PC-3 (cell line): ENCODE measurements at regions not wholly inside any gene's neighbourhood (a gene's known extent, or its start where the extent isn't known, plus 50 kb on each side); places are given as distances from the start of the nearest gene placed in this dataset.

ENCODE experiments used
- EZH2 ChIP-seq: fragments of 300-600 bp; sonication (generic); IDR thresholded peaks from one replicate; pipeline ENCODE4 v1.6.1; 2017; ENCODE audit warnings: antibody characterized with exemption, mild to moderate bottlenecking, low read length; ENCODE audit not compliant: unreplicated experiment
- TF ChIP-seq, protein P1 (sequence below): fragments of 300-600 bp; sonication (generic); conservative IDR thresholded peaks from 2 replicates; pipeline ENCODE4 v1.5.1; 2017; ENCODE audit warnings: antibody characterized with exemption, low read depth, mild to moderate bottlenecking, low read length

DNA sequence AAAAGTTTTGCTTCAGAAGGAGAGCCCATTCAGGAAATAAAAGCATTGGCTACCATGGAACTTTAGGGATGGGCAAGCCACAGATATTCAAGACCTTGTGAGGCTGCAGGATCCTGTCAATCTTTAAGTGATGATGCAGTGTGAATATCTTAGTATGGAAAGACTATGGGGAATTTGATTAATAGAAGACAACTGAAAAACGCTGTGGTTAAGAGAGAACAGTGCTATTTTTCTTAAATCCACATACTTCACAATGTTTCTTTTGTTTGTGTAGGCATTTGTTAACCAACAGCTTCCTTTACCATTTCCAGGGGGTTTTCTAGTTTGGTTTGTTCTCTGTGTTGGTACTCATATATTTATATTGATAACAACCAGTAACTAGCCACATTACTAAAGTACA lies 90.3 kb downstream of the TMEM212 start:
- TF ChIP-seq, protein P1, sequence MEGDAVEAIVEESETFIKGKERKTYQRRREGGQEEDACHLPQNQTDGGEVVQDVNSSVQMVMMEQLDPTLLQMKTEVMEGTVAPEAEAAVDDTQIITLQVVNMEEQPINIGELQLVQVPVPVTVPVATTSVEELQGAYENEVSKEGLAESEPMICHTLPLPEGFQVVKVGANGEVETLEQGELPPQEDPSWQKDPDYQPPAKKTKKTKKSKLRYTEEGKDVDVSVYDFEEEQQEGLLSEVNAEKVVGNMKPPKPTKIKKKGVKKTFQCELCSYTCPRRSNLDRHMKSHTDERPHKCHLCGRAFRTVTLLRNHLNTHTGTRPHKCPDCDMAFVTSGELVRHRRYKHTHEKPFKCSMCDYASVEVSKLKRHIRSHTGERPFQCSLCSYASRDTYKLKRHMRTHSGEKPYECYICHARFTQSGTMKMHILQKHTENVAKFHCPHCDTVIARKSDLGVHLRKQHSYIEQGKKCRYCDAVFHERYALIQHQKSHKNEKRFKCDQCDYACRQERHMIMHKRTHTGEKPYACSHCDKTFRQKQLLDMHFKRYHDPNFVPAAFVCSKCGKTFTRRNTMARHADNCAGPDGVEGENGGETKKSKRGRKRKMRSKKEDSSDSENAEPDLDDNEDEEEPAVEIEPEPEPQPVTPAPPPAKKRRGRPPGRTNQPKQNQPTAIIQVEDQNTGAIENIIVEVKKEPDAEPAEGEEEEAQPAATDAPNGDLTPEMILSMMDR: no peak
- TF ChIP-seq EZH2: no peak
